Testis (tissue), 2 donors: ENCODE measurements at regions not wholly inside any gene's neighbourhood (a gene's known extent, or its start where the extent isn't known, plus 50 kb on each side); places are given as distances from the start of the nearest gene placed in this dataset.

ENCODE experiments used
- DNase-seq: peaks from one replicate; pipeline ENCODE4 v3.0.0-alpha.2; 2019
- H3K27ac ChIP-seq, 2 donors: fragments of 200-600 bp; sonication (generic); one replicate each; pipeline ENCODE4 v1.5.1; 2019
- H3K27me3 ChIP-seq: fragments of 200-600 bp; sonication (generic); one replicate; pipeline ENCODE4 v1.5.1; 2019
- H3K36me3 ChIP-seq: fragments of 200-600 bp; sonication (generic); one replicate; pipeline ENCODE4 v1.5.1; 2017; ENCODE audit warnings: low read depth; ENCODE audit errors: missing control alignments
- H3K4me1 ChIP-seq: fragments of 200-600 bp; sonication (generic); one replicate; pipeline ENCODE4 v1.5.1; 2019
- H3K4me3 ChIP-seq, 2 donors: fragments of 200-600 bp; sonication (generic); one replicate each; pipeline ENCODE4 v1.5.1; 2017 to 2019
- H3K9me3 ChIP-seq: fragments of 200-600 bp; sonication (generic); one replicate; pipeline ENCODE4 v1.5.1; 2017
- POLR2A ChIP-seq: fragments of 450-650 bp; IDR thresholded peaks from one replicate; pipeline ENCODE4 v1.6.1; 2017; ENCODE audit warnings: antibody characterized with exemption, mild to moderate bottlenecking, moderate library complexity
- WGBS, 2 donors: methylation state at CpG; one replicate each; pipeline ENCODE4 v1.1.5; 2018; 5-methylcytosine and 5-hydroxymethylcytosine counted together
- intact Hi-C: fragments of 100-400 bp; cut with DNase I; formaldehyde crosslinking; loops from one replicate; pipeline ENCODE4 v1.15.1; 2023; ENCODE audit warnings: low total_unique reads
- TF ChIP-seq, protein P1 (sequence below), 3 experiments: fragments of 450-650 bp in 2 of 3; fragments of 200-600 bp in 1 of 3; sonication (generic) in 1 of 3; IDR thresholded peaks; one replicate each; pipeline ENCODE4 v1.5.1; 2016 to 2019; ENCODE audit warnings: antibody characterized with exemption in 3 of 3, mild to moderate bottlenecking in 2 of 3, moderate library complexity in 1 of 3

GRCh38 chr2:236894791-236895190 lies 190.9 kb upstream of the COPS8 start:
- no peak for TF ChIP-seq POLR2A
- TF ChIP-seq, protein P1, sequence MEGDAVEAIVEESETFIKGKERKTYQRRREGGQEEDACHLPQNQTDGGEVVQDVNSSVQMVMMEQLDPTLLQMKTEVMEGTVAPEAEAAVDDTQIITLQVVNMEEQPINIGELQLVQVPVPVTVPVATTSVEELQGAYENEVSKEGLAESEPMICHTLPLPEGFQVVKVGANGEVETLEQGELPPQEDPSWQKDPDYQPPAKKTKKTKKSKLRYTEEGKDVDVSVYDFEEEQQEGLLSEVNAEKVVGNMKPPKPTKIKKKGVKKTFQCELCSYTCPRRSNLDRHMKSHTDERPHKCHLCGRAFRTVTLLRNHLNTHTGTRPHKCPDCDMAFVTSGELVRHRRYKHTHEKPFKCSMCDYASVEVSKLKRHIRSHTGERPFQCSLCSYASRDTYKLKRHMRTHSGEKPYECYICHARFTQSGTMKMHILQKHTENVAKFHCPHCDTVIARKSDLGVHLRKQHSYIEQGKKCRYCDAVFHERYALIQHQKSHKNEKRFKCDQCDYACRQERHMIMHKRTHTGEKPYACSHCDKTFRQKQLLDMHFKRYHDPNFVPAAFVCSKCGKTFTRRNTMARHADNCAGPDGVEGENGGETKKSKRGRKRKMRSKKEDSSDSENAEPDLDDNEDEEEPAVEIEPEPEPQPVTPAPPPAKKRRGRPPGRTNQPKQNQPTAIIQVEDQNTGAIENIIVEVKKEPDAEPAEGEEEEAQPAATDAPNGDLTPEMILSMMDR (IDR thresholded peaks at IDR 0.05): no peak
- H3K4me1 ChIP-seq: no peaks in the 10 kb centered on the region
- no peak overlapping the region for H3K4me3 ChIP-seq
- H3K36me3 ChIP-seq: no peaks in the 10 kb centered on the region
- H3K27me3 ChIP-seq: no peaks in the 10 kb centered on the region
- intact Hi-C loops: no loop called here
- no peak overlapping the region for H3K27ac ChIP-seq
- H3K9me3 ChIP-seq: no peaks in the 10 kb centered on the region
- WGBS, 2 donors: 81 to 85% methylated on average over 6 of the region's 6 CpGs
- DNase-seq: no peak

DNA sequence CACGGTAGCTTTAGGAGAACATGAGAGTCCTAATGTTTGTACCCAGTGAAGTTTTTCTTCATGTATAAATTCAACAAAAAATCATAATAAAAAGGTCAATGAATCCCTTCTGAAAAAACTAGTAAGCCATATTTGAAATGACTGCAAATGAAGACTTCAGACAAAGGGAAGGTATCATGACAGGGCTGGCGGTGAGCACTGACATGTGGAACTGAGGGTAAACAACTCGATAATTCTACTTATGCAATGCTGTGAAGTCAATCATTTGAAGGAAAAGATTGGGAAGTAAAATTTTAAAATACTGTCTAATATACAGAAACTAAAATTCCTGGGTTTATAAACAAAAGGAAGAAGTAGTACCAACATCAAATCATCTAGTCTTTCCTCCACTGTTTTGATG lies 190.2 kb upstream of the COPS8 start:
- H3K4me1 ChIP-seq: no peaks in the 10 kb centered on the region
- H3K27me3 ChIP-seq: no peaks in the 10 kb centered on the region
- H3K27ac ChIP-seq: no peak overlapping the region
- no peak for TF ChIP-seq POLR2A
- TF ChIP-seq, protein P1 (IDR thresholded peaks at IDR 0.05): no peak
- intact Hi-C loops: no loop called here
- WGBS, 2 donors: 93 to 98% methylated on average over 3 of the region's 3 CpGs
- H3K36me3 ChIP-seq: no peaks in the 10 kb centered on the region
- no peak overlapping the region for H3K4me3 ChIP-seq
- no peaks in the 10 kb centered on the region for H3K9me3 ChIP-seq
- DNase-seq: no peak

DNA sequence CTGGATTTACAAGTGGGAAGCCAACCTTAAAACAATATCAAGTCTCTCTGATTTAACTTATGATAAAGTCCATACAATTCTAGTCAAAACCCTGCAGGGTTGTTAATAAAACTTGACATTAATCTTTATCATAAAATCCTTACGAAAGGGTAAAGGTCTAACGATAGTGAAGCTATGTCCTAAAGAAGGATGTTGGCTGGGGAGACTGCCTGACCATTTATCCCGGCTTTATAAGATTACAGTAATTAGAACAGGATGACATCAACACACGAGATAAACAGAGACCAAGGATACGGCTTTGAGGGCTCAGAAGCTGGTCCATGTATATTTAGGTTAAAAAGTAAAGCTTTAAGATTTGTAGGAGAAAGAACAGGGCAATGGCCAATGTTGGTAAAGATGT lies 189.0 kb upstream of the COPS8 start:
- Histone ChIP-seq H3K4me1 (no peaks in the 10 kb centered on the region), H3K4me3 (no peak overlapping the region), H3K27me3 (no peaks in the 10 kb centered on the region), H3K36me3 (no peaks in the 10 kb centered on the region), H3K9me3 (no peaks in the 10 kb centered on the region), H3K27ac (no peak overlapping the region)
- WGBS, 2 donors: 75 to 81% methylated on average over 5 of the region's 5 CpGs
- DNase-seq: no peak
- TF ChIP-seq, protein P1 (IDR thresholded peaks at IDR 0.05): no peak
- no peak for TF ChIP-seq POLR2A
- intact Hi-C loops: no loop called here

DNA sequence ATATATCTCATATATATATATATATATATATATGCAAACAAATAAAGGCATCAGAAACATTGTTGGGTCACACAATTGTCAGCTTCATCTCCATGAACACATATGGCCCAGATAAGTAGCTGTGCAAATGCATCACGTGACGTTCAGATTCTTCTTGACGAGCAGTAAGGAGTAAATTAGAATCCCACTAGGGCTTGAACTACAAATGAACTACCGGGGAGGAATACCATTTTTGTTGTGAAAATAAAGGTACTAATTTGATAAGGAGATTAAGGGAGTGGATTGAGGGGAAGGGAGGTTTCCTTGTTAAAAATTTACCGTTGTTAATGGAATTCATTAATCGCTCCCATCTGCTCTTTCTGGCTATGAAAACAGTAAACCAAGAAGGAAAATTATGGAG lies 186.5 kb upstream of the COPS8 start:
- Histone ChIP-seq H3K36me3 (no peaks in the 10 kb centered on the region), H3K27me3 (no peaks in the 10 kb centered on the region), H3K4me1 (no peaks in the 10 kb centered on the region), H3K9me3 (no peaks in the 10 kb centered on the region), H3K27ac (no peak overlapping the region), H3K4me3 (no peak overlapping the region)
- DNase-seq: no peak
- TF ChIP-seq, protein P1 (IDR thresholded peaks at IDR 0.05): no peak
- no peak for TF ChIP-seq POLR2A
- 55 to 59% methylated on average over 6 of the region's 6 CpGs for WGBS, 2 donors
- intact Hi-C loops: no loop called here

DNA sequence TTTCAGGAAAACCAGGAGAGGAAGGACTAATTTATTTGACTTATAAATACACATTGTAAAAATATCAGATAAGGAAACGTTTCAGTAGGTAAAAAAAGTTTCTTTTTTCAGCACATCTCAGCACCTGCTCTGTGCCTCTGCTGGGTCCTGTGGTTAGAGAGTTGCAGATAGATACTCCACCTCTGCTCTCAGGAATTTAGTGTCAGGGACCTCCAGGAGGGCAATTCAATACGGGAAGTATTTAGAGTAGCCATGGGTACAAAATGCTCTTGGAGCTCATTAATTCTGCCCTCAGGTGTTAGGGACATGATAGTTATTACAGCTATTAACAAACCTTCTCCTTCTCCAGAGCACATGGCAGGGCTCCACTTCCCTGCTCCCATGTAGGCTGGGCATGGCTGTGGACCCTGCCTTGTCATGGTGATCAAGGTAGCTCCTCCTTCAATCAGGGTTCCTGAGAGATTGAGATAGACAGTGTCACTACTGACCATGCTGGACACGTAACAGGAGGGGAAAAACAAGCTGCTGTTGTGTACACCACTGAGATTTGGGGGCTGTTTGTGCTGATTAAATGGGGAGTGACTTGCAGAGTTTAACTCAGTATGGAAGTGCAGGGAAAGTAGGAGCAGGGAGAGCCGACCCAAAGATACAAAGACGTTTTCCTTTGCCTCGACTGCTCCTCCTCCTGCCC lies 185.6 kb upstream of the COPS8 start:
- Histone ChIP-seq H3K36me3 (no peaks in the 10 kb centered on the region), H3K4me3 (no peak overlapping the region), H3K9me3 (no peaks in the 10 kb centered on the region), H3K4me1 (no peaks in the 10 kb centered on the region), H3K27me3 (no peaks in the 10 kb centered on the region), H3K27ac (no peak overlapping the region)
- TF ChIP-seq POLR2A: no peak
- TF ChIP-seq, protein P1 (IDR thresholded peaks at IDR 0.05): no peak
- DNase-seq: no peak
- intact Hi-C loops: no loop called here
- 63 to 68% methylated on average over 6 of the region's 6 CpGs for WGBS, 2 donors
